Chondrocyte (in vitro differentiated cells): ENCODE measurements at regions not wholly inside any gene's neighbourhood (a gene's known extent, or its start where the extent isn't known, plus 50 kb on each side); places are given as distances from the start of the nearest gene placed in this dataset.

Experiments
- DNase-seq: peaks from one replicate; pipeline ENCODE4 v3.0.0; 2021; ENCODE audit warnings: mixed read lengths, low spot score
- H3K27ac Mint-ChIP-seq: one replicate; pipeline ENCODE4 v1.8.0; 2021; ENCODE audit warnings: mild to moderate bottlenecking, moderate library complexity, mixed read lengths; ENCODE audit not compliant: unreplicated experiment
- H3K27me3 Mint-ChIP-seq: 2 replicates; pipeline ENCODE4 v1.8.0; 2021; ENCODE audit warnings: low read depth, mixed read lengths
- H3K36me3 Mint-ChIP-seq: 2 replicates; pipeline ENCODE4 v1.8.0; 2021; ENCODE audit warnings: low read depth, mixed read lengths
- H3K4me1 Mint-ChIP-seq: 2 replicates; pipeline ENCODE4 v1.8.0; 2021; ENCODE audit warnings: low read depth, mild to moderate bottlenecking, mixed read lengths
- H3K4me3 Mint-ChIP-seq: one replicate; pipeline ENCODE4 v1.8.0; 2021; ENCODE audit warnings: mild to moderate bottlenecking, moderate library complexity, mixed read lengths; ENCODE audit not compliant: unreplicated experiment
- H3K9me3 Mint-ChIP-seq: 2 replicates; pipeline ENCODE4 v1.8.0; 2021; ENCODE audit warnings: low read depth, mixed read lengths
- CTCF ChIP-seq: fragments of 200-600 bp; sonication (generic); IDR thresholded peaks from 2 replicates; pipeline ENCODE4 v1.5.0; 2021; ENCODE audit warnings: antibody characterized with exemption, mild to moderate bottlenecking, moderate library complexity

DNA sequence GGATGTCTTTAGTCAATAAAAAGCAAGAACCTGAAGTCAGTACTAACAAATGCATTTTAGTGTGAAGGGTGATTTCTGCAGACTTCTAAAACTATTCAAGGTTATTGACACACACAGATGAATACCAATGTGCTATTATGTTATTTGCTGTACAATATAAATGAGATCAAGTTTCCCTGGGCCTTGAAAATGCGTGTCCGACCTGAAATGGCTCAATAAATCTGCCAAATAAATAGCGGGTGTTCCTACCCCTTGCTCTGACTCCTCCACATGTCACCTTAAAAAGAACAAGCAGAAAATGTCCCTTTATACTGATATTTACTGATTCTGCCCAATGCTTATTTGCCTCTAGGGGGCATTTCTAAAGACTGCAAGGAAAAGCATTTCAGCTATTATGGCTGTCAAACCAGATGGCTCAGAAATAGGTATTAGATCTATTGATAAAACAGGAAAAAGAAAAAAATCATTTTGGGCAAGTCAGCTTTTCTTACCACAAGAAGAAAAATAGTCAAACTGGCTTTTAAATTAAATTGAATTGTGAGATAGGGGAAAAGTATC is 367.3 kb upstream of the KITLG start:
- Mint-ChIP-seq H3K4me1 (peaks cover 9% of the 10 kb centered on the region), H3K4me3 (no peak overlapping the region), H3K36me3 (no peaks in the 10 kb centered on the region), H3K27me3 (no peaks in the 10 kb centered on the region), H3K27ac (no peak overlapping the region), H3K9me3 (peaks cover 5% of the 10 kb centered on the region)
- DNase-seq: no peak
- no peak for TF ChIP-seq CTCF

DNA sequence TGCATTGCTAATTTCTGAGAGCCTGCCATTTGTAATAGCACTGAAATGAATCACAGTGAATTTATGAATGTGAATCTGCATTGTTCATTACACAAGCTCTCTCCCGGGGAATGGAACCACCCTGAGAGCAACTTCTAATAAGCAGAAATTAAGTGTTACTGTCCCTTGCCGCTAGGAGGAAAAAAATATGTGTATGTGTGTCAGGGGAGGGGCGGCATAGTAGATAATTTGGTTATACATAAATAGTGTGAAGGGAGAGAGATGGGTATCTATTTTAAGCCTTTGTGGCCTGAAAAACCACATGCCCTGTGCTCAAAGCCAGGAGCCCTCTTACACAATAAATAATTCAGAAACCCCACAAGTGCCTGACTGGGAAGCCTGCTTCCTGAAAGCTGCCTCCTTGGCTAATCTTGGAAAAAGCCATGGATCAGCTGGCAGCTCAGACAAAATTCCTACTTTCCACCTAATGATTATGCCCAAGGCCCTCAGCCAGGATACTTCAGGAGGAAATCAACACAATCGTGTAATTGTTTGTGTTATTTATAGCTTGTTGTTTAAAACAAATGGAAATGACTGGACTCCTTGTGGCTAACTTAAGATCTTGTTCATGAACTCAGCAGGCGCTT is 366.2 kb upstream of the KITLG start:
- Mint-ChIP-seq H3K27me3 (no peaks in the 10 kb centered on the region), H3K36me3 (no peaks in the 10 kb centered on the region), H3K4me3 (no peak overlapping the region), H3K27ac (no peak overlapping the region), H3K4me1 (peaks cover 3% of the 10 kb centered on the region), H3K9me3 (peaks cover 5% of the 10 kb centered on the region)
- no peak for DNase-seq
- TF ChIP-seq CTCF: no peak

- no peak overlapping the region for H3K4me3 Mint-ChIP-seq
- H3K9me3 Mint-ChIP-seq: peaks cover 8% of the 10 kb centered on the region
- no peak for DNase-seq
- peaks cover 3% of the 10 kb centered on the region for H3K4me1 Mint-ChIP-seq
- no peaks in the 10 kb centered on the region for H3K27me3 Mint-ChIP-seq
- no peaks in the 10 kb centered on the region for H3K36me3 Mint-ChIP-seq
- TF ChIP-seq CTCF: no peak
- H3K27ac Mint-ChIP-seq: no peak overlapping the region
Measured at GRCh38 chr12:88945051-88945732, 364.9 kb upstream of the KITLG start.

- TF ChIP-seq CTCF: no peak
- H3K4me3 Mint-ChIP-seq: no peak overlapping the region
- no peaks in the 10 kb centered on the region for H3K27me3 Mint-ChIP-seq
- H3K4me1 Mint-ChIP-seq: peaks cover 3% of the 10 kb centered on the region
- no peak for DNase-seq
- peaks cover 7% of the 10 kb centered on the region for H3K9me3 Mint-ChIP-seq
- H3K36me3 Mint-ChIP-seq: no peaks in the 10 kb centered on the region
- H3K27ac Mint-ChIP-seq: no peak overlapping the region
Measured at GRCh38 chr12:88944397-88944796, 364.1 kb upstream of the KITLG start.

- no peaks in the 10 kb centered on the region for H3K4me1 Mint-ChIP-seq
- no peaks in the 10 kb centered on the region for H3K27me3 Mint-ChIP-seq
- H3K4me3 Mint-ChIP-seq: no peak overlapping the region
- H3K27ac Mint-ChIP-seq: no peak overlapping the region
- no peak for DNase-seq
- H3K9me3 Mint-ChIP-seq: peaks cover 3% of the 10 kb centered on the region
- no peak for TF ChIP-seq CTCF
- H3K36me3 Mint-ChIP-seq: no peaks in the 10 kb centered on the region
Measured at GRCh38 chr12:88940854-88941253, 360.6 kb upstream of the KITLG start.
